ENCODE measurements at regions not wholly inside any gene's neighbourhood (a gene's known extent, or its start where the extent isn't known, plus 50 kb on each side); places are given as distances from the start of the nearest gene placed in this dataset.
"Not testable (repeated sequence)": the region's sequence is repeated elsewhere in the genome, so short reads cannot be mapped to it uniquely, and the experiment has no call there.

GRCh38 chr12:59404109-59404650 is 191.6 kb upstream of the SLC16A7 start:
- DNase-seq: no peak

DNA sequence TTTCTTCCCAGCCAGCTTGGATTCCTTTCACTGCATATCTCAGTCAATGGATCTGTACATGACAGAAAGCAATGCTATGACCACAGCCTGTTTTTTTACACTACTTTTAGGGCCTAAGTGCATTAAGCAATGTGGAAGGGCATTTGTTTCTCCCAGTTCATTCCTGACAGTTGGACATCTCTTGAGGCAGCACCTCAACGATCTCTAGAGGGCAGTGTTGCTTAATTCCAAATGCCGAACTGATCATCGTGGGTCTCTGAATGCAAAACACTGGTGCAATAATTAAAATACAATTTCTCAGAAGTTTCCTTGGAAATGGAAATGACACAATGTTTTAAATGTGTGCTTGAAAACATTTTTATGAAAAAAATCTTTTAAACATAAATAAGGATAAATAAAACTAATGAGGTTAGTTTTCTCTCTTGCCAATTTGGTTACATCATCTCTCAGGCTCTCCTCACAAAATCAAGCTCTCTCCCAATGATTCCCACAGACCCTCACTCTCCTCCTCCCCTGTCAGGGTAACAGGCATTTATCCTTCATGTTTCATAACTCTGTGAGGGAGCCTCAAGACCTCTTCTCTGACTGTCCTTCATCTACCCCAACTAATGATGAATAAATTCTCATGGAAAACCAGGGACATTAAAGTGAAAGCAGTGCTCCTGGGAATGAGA is 192.4 kb upstream of the SLC16A7 start:
- no peak for DNase-seq

DNA sequence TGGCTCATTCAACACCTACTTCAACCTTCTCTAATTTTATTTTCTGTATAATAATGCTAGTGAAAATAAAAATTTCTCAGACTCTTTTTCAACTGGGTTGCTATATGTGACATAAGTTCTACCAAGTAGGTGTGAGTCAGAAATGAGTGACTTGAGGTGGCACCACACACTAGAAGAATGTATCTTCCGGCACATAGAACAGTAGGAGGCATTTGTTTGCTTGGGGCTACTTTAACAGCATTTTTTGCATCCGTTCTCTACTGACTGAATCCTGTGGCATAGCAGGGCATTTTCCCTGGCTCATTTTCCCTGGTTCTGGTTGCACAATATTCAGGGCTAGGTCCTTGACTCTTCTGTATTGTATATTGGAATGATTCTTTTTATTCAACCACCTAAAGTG is 194.0 kb upstream of the SLC16A7 start:
- no peak for DNase-seq

DNA sequence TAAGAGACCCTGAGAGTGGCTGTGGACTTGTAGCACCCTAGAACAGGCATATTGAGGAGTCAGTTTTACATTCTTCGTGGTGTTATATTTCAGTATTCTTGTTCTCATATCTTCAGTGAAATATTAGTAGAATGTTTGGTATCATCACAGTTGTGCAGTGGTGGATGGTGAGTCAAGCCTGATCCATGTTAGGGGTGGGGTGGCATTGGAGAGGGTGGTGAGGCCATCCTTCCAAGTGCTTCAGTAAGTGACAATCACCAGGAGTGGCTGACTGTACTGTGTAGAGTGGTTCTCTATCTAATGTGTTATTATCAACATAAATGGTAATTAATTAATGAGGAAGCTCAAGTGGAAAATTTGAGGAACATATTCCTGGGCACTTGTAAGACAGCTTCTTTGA is 197.7 kb upstream of the SLC16A7 start:
- no peak for DNase-seq

- no peak for DNase-seq
Measured at GRCh38 chr12:59396919-59397318, 198.9 kb upstream of the SLC16A7 start.

DNA sequence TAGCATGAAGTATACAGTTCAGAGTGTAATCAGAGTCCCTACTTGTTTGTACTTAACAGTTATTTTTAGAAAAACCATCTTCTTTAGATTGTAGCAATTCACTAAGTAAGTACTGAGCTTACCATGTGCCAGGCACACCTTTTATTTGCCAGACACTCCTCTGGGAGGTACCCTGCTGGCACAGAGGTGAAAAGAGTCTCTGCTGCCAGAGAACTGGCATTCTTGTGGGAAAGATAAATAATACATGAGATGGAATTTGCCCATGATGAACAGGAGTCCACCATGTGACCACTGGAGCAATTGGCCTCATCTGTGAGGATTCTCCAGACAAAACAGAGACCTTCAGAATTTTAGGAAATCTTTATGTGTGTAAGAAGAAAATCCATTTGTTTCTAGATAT is 199.3 kb upstream of the SLC16A7 start:
- DNase-seq: no peak

GRCh38 chr12:59395310-59395709 is 200.5 kb upstream of the SLC16A7 start:
- not testable (repeated sequence) for DNase-seq

DNA sequence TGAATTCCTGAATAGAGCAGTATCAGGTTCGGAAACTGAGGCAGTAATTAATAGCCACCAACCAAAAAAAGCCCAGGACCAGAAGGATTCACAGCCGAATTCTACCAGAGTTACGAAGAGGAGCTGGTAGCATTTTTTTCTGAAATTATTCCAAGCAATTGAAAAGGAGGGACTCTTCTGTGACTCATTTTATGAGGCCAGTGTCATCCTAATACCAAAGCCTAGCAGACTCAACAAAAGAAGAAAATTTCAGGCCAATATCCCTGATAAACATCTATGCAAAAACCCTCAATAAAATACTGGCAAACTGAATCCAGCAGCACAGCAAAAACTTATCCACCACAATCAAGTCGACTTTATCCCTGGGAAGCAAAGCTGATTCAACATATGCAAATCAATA is 202.3 kb upstream of the SLC16A7 start:
- DNase-seq: no peak

GRCh38 chr12:59389968-59390576 is 205.8 kb upstream of the SLC16A7 start:
- DNase-seq: no peak

- DNase-seq: no peak
Measured at GRCh38 chr12:59388694-59389093, 207.1 kb upstream of the SLC16A7 start.

DNA sequence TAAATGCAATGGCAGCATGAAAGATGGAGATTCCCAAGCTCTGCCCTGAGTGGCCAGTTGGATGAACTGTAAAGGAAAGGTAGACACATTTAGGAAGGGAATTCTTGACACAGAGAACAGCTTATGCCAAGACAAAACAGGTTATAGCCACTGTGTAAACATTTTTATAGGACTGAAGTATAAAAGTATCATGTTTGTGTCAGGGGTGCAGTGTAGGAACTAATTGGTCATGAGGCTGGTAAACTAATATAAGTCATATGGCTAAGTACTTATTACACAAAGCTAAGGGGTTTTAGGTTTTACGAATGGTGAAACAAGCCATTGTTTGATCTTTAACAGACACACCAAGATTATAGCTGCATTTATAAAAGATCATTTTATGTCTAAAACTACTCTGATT is 207.7 kb upstream of the SLC16A7 start:
- no peak for DNase-seq

- no peak for DNase-seq
Measured at GRCh38 chr12:59386236-59386635, 209.6 kb upstream of the SLC16A7 start.

GRCh38 chr12:59383079-59383822 is 212.6 kb upstream of the SLC16A7 start:
- DNase-seq: no peak

DNA sequence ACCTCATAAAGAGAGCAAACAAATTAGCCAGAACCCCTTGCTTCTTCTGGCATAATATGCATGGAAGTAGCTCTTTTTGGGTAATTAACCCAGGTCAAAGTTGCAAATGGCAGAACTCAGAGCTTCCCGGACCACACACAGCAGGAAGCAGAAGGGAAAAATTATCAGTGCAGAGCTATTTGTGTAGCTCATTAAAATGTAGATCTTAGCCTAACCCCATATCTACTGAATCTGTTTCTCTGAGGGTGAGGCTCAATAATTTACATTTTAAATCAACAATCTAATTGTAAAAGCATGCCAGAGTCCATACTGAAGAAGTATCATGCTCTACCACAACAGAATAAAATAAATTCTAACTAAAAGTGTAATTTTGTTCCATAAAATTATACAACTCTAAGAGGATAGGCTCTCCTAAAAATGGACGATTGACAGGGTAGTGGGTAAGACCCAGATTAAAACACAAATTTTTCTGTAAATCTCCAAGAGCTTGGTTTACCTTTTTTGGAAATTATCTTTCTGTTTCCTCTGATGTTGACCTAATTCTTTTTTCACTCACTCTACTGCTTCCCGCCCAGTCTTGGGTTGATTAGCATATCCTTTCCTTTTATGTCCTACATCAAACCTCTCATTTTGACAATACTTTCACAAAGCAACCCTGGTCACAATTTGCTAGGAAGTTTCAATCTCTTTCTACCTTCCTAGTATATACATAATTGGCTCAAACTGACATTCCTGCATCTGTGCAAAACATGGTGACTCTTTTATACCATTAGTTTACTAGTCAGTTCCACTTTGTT is 213.3 kb upstream of the SLC16A7 start:
- DNase-seq: no peak

DNA sequence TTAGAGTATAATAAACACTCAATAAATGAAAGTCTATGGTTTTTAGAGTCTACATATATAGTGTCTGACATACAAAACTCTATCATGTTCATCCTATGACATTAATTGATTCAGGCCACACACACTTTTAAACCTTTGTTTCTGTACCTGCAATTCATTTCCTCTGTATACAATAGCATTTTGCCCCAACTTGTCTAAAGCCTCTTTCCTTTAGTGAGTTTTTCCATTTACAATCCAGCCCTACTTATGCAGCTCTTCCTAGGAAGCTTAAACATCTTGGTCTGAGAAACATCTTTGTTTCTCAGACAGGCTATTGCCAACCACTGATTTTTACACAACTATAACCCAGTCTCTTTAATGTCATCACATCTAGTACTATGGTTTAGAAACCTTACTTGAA is 214.7 kb upstream of the SLC16A7 start:
- no peak for DNase-seq

DNA sequence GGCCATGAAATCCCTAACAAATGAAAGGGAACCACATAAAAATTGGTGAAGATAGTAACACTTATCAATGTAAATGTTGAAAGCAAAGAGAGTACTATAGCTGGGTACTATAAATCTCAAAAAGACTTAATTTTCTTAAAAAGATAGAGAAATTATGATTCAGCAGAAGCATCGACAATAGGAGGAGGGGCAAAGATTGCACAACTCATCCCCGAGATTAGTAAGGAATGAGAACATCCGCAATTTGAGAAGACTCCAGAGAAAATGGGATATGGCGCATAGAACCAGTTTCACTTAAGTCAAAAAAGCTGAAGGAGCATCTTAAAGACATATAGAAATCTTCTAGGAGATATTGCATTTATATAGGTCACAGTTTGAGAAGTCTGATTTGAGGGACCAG is 220.2 kb upstream of the SLC16A7 start:
- no peak for DNase-seq

DNA sequence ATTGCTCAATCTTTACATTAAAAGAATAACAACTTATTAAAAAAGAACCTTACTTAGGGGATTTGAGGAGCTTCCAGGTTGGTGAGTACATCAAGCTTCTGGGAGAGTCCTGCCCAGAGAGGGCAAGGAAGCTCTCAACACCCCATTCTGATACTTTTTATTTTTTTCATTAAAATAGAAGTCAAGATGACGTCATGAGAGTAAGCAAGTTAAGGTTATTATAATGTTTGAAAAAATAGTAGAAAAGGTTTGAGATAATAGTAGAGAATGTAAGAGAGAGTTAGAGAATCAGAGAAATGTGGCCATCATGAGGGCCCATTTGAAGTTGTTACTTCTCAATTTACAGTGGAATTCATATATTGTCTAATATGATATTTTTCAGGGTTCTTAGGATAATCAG is 221.0 kb upstream of the SLC16A7 start:
- no peak for DNase-seq

GRCh38 chr12:59372956-59373355 is 222.9 kb upstream of the SLC16A7 start:
- DNase-seq: no peak

DNA sequence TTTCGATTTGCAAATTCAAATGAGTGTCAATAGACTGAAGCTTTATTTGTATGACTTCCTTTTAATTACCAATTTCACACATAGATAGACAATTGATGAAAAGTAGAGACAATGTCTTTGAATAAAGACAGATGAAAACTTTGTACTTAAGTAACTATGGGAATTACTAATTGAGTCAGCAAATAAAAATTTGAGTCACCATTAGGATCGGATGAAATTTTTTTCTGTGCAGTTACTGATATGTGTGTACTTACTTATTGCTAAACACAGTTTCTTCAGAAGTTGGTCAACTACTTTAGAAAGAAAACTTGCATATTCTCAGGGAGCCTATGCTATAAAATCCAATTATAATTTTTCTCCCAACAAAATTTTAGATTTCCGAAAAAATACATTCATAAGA is 224.9 kb upstream of the SLC16A7 start:
- no peak for DNase-seq

GRCh38 chr12:59365133-59365532 is 230.7 kb upstream of the SLC16A7 start:
- no peak for DNase-seq

GRCh38 chr12:59357811-59358210 is 238.0 kb upstream of the SLC16A7 start:
- DNase-seq: no peak

DNA sequence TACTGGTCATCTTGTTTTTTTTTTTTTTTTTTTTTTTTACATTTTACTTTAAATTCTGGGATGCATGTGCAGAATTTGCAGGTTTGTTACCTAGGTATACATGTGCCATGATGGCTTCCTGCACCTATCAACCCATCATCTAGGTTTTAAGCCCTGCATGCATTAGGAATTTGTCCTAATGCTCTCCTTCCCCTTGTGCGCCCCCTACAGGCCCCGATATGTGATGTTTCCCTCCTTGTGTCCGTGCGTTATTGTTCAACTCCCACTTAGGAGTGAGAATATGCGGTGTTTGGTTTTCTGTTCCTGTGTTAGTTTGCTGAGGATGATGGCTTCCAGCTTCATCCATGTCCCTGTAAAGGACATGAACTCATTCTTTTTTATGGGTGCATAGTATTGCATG is 249.6 kb upstream of the SLC16A7 start:
- not testable (repeated sequence) for DNase-seq

DNA sequence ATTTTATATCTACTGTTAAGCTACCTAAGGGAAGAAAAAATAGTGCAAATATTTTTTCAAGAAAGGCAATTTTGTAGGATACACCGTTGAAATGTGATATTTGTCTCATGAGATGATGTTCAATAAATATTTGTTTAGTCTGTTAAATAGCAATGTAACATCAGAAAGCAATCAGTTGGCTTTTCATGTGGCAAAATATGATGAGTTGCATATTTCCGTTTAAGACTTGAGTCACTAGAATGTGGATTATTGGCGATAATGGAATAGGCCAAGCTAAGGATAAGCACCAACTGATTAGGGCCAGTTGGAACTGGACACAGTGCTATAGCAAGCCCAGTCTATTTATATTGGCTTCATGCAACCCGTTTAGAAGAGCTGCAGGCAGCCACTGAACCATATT is 250.4 kb upstream of the SLC16A7 start:
- no peak for DNase-seq
